GM19043 (cell line): ENCODE measurements at regions not wholly inside any gene's neighbourhood (a gene's known extent, or its start where the extent isn't known, plus 50 kb on each side); places are given as distances from the start of the nearest gene placed in this dataset.
"Not testable (repeated sequence)": the region's sequence is repeated elsewhere in the genome, so short reads cannot be mapped to it uniquely, and the experiment has no call there.

Experiments
- ATAC-seq: cut with Tn5 transposase; IDR thresholded peaks from one replicate; pipeline ENCODE4 v1.9.1; 2021; ENCODE audit warnings: low read depth; ENCODE audit not compliant: unreplicated experiment

- no peak for ATAC-seq
Measured at GRCh38 chr5:57988813-57989212, 471.1 kb downstream of the PLK2 start.

GRCh38 chr5:57987552-57987951 is 472.3 kb downstream of the PLK2 start:
- no peak for ATAC-seq

DNA sequence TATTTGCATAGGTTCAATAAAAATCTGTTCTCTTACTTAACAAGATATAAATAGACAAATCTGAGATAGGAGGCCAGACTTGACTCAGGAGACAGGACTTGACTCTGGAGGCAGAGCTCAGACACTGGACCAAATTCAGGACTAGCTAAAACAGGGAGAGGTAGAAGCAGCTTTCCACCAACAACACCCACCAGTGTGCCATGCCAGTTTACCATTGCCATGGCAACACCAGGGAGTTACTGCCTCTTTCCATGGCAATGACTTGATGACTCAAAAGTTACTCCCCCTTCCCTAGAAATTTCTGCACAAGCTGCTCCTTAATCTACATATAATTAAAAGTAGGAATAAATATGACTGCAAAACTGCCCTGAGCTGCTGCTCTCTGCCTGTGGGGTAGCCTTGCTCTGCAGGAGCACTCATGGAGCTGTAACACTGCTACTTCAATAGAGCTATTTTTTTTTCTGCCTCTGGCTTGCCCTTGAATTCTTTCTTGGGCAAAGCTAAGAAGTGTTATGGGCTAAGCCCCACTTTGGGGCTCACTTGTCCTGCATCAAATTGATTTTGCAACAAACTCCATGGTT is 473.0 kb downstream of the PLK2 start:
- ATAC-seq: no peak

DNA sequence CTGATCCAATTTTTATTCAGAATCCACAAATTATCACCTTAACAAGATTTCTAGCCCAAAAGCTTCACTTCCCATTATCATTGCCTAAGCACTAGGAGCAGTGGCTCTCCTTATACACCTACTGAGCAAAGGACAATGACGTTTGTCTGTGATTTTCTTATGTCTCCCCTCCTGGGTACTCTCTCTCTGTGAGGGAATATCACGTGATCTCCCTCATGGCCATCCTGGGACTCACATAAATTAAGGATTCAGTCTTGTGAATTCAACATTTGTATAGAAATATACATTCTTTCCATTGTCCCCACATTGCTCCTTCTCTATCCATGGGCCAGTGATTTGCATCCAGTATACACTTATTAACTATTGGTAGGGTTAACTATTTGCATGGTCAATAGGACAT is 476.5 kb downstream of the PLK2 start:
- ATAC-seq: no peak

- no peak for ATAC-seq
Measured at GRCh38 chr5:57979671-57980070, 480.2 kb downstream of the PLK2 start.

DNA sequence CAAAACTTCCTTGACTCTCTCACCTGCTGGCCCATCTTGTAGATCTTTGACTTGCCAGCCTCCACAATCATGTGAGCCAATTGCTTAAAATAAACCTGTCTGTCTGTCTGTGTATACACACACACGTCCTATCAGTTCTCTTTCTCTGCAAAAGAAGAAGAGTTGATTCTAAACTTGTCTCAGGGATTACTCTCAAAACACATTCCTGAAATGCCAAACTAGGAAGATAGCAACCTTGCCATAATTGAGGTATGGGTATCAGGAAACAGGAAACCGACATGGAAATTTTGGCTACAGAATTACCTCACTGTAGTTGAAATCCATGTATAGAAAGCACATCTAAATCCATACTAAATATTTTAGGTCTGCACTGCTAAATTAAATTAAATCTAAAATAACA is 483.4 kb downstream of the PLK2 start:
- no peak for ATAC-seq

DNA sequence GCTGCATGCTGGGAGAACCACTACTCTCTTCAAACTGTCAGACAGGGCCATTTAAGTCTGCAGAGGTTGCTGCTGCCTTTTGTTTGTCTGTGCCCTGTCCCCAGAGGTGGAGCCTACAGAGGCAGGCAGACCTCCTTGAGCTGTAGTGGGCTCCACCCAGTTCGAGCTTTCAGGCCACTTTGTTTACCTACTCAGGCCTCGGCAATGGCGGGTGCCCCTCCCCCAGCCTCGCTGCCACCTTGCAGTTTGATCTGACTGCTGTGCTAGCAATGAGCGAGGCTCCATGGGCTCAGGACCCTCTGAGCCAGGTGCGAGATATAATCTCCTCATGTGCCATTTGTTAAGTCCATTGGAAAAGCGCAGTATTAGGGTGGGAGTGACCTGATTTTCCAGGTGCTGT is 487.8 kb downstream of the PLK2 start:
- not testable (repeated sequence) for ATAC-seq

DNA sequence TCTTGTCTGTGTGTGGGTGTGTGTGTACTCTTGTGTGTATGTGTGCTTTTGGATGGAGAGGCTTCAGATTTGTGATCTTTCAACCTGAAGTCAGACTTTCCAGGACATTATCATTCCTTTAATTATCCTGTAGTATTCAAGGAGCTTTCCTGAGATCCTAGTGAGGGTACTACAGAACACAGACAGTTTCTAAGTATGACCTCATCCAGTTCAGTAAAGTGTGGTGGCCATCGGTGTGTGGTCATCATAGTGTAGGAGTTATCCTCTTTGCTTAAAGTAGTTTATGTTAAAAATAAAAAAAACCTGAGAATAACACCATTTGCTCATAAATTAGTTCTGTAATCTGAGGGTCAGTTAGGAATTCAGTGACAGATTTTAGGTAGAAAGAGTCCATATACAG is 478.0 kb upstream of the ACTBL2 start:
- ATAC-seq: no peak

- no peak for ATAC-seq
Measured at GRCh38 chr5:57956636-57957035, 474.0 kb upstream of the ACTBL2 start.

DNA sequence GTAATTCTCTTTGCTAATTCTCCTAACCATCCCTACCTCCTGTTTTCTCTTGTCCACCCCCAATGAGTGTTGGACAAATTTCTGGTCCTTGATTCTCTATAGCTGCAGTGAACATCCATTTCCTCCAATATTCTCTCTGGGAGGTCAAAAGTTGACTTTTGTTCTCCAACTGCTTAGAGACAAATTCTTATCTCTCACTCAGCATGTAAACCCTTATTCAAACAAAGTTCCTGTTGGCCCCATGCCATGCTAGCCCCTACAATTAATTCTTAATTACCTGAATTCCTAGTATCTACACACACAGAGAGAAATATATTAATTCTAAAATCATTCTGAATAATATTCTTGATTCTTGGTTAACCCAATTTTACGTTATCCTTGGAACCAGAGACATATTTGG is 472.9 kb upstream of the ACTBL2 start:
- no peak for ATAC-seq

- no peak for ATAC-seq
Measured at GRCh38 chr5:57953792-57954191, 471.2 kb upstream of the ACTBL2 start.

GRCh38 chr5:57950616-57951228 is 468.1 kb upstream of the ACTBL2 start:
- no peak for ATAC-seq

- ATAC-seq: no peak
Measured at GRCh38 chr5:57948091-57948490, 465.5 kb upstream of the ACTBL2 start.

DNA sequence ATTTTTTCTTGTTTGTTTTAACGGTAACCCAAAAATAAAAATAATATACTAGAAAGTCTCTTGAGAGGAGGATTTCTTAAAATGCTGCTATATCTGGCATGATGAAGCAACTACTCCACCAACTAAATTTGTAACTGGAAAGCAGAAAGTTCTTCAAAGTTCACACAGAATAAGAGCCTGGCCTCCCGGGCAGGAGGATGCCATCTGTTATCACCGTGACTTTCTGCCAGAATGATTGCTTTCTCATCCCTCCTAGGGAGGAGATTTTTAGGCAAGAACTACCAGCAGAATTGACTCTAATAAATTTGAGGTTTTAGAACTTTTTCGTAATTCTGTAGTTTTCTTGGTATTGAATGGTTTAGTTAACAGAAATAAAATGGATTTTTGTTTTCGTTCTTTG is 464.6 kb upstream of the ACTBL2 start:
- no peak for ATAC-seq

GRCh38 chr5:57940879-57941278 is 458.3 kb upstream of the ACTBL2 start:
- no peak for ATAC-seq

- no peak for ATAC-seq
Measured at GRCh38 chr5:57940236-57940635, 457.6 kb upstream of the ACTBL2 start.

DNA sequence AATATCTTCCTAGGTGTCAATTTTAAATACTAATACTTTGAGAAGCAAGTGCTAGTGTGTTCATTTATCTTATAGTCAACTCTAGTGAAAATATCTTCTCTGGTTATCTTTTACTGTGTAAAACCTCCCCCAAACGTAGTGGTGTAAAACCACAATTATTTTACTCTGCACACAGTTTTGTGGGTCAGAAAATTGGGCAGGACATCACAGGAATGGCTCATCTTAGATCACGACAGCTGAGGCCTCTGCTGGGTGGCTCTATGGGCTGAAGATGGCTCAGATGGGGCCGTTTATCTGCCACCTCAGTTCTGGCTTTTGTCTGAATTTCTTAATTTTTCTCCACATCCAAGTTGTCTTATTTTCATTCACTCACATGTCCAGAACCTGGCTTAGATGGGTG is 457.2 kb upstream of the ACTBL2 start:
- no peak for ATAC-seq

DNA sequence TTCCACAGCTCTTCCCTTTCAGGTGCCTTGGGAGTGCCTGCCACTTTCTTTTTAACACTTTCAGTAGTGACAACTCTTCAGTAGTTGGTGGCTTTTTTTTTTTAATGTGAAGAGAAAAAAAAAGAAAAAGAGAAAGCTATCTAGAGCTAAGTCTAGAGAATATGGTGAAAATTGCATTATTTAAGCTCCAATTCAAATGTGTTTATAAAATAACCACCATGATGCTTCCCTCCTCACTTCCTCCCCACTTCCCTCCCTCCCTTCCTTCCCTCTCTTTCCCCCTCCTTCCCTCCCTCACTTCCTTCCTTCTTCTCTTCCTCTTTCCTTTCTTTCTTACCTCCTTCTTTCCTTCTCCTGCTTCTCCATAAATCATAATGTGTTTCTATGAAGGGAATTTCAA is 456.7 kb upstream of the ACTBL2 start:
- ATAC-seq: no peak

- no peak for ATAC-seq
Measured at GRCh38 chr5:57938174-57938557, 455.6 kb upstream of the ACTBL2 start.

DNA sequence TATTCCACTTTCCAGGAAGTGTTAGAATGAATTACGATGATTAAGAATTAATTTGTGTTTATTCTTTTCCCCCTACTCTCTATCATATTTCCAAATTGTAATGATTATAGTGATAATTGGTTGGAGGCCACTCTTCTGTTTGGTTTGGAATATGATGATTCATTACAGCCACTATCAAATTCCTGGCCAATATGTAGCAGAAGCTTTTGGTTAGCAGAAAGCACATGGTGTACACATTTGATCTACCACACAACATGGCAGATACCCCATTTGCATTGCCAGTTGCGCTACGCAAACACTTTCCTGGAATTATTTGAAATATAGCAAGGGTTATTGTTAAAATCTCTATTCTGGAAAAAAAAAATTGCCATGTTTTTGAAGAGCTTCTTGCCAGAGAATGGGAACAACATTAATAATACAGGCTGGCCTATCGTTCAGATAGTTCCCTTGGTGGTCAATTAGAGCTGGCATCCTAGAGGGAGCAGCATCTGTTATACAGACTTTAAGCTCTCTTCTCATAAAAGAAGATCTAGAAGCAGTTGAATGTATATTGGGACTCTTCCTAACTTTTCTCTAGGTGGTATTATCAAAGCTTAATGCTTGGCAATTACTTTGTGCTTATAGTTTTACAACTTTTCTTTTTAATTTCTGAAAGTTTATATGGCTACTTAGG is 455.0 kb upstream of the ACTBL2 start:
- no peak for ATAC-seq

DNA sequence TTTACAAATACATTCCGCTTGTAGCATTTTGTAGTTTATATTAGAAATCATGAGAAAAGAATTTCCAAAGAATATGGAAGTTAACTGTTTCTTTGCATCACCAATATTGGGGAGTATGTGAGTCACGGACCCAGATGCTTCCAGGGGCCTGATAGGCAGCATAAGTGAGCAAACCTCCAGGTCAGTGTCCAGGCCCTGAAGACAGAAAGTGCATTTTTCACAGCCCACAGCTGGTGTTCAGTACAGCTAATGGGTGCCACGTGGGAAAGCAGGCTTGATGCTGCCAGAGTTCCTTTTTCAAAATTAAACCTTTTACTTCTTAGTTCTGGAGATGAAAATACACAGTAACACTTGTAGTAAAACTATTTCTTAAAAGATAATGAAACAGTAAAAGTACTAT is 454.4 kb upstream of the ACTBL2 start:
- no peak for ATAC-seq

- no peak for ATAC-seq
Measured at GRCh38 chr5:57932761-57933160, 450.1 kb upstream of the ACTBL2 start.
